Stomach (tissue), 8 donors: ENCODE measurements at regions not wholly inside any gene's neighbourhood (a gene's known extent, or its start where the extent isn't known, plus 50 kb on each side); places are given as distances from the start of the nearest gene placed in this dataset.

Experiments
- DNase-seq, 2 donors: peaks; one replicate each; pipeline versions ENCODE4 v3.0.0 to v3.0.0-alpha.2; 2013 to 2019
- H3K27ac ChIP-seq, 5 donors: fragments of 200-600 bp in 4 of 5; sonication (generic) in 4 of 5; one replicate each; pipeline ENCODE4 v1.5.1; 2013 to 2019; ENCODE audit warnings: mild to moderate bottlenecking in 1 of 5, moderate library complexity in 1 of 5
- H3K27me3 ChIP-seq, 3 donors: fragments of 200-600 bp; sonication (generic); one replicate each; pipeline ENCODE4 v1.5.1; 2017 to 2019; ENCODE audit warnings: mixed run types in 1 of 3
- H3K36me3 ChIP-seq, 4 donors: fragments of 200-600 bp; sonication (generic); 1 replicate in 3 of 4; 2 replicates in 1 of 4; pipeline ENCODE4 v1.5.1; 2016 to 2019
- H3K4me1 ChIP-seq, 4 donors: fragments of 200-600 bp; sonication (generic); one replicate each; pipeline ENCODE4 v1.5.1; 2016 to 2019
- H3K4me3 ChIP-seq, 4 donors: fragments of 200-600 bp; sonication (generic) in 3 of 4; one replicate each; pipeline ENCODE4 v1.5.1; 2016 to 2019; ENCODE audit warnings: mild to moderate bottlenecking in 1 of 4
- H3K9me3 ChIP-seq, 4 donors: fragments of 200-600 bp; sonication (generic); one replicate each; pipeline ENCODE4 v1.5.1; 2016 to 2019
- EP300 ChIP-seq: sonication (generic); formaldehyde crosslinking; IDR thresholded peaks from one replicate; pipeline ENCODE4 v1.6.1; 2017; ENCODE audit warnings: antibody characterized with exemption
- POLR2A ChIP-seq, 4 donors: fragments of 450-650 bp; IDR thresholded peaks; one replicate each; pipeline ENCODE4 v1.6.1; 2016; ENCODE audit warnings: antibody characterized with exemption in 4 of 4, control low read depth in 2 of 4, mild to moderate bottlenecking in 1 of 4, moderate library complexity in 1 of 4
- POLR2AphosphoS5 ChIP-seq, 3 donors: sonication (generic); formaldehyde crosslinking; IDR thresholded peaks; one replicate each; pipeline ENCODE4 v1.6.1; 2016; ENCODE audit warnings: antibody characterized with exemption in 3 of 3
- WGBS, 5 donors: extraction: QIAGEN DNeasy Blood & Tissue Kit in 3 of 5; methylation state at CpG; one replicate each; pipeline versions ENCODE4 v1.1.5 to v1.1.7; 2013 to 2018; 5-methylcytosine and 5-hydroxymethylcytosine counted together
- intact Hi-C: fragments of 100-400 bp; cut with DNase I; formaldehyde crosslinking; loops from one replicate; pipeline ENCODE4 v1.15.1; 2023; ENCODE audit warnings: low total_unique reads
- TF ChIP-seq, protein P1 (sequence below), 7 experiments: fragments of 450-650 bp in 4 of 7; fragments of 200-600 bp in 3 of 7; sonication (generic) in 3 of 7; IDR thresholded peaks; one replicate each; pipeline ENCODE4 v1.5.1; 2016 to 2019; ENCODE audit warnings: antibody characterized with exemption in 7 of 7, control low read depth in 2 of 7, mild to moderate bottlenecking in 1 of 7
- donor health status: healthy with polysubstance abuse.
- donor health status: Bipolar disorder and iron deficiency.
- donor health status: healthy.

DNA sequence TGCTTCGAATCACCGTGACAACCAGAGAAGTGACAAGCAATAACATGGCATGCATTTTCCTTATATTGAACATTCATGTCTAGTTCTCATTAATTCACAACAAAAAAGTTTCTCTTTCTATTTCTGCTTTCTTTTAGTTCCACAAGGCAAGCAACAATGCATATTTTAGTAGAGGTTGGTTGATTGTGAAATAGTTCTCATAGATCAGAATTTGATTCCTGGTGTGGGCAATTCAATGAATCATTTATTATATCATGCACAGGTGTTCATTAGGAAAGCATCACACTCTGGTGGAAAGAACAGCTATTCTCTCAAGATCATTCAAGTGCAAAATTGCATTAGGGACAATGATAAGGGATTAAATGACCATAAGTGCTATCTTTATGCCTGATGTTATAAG is 980.9 kb downstream of the BRINP3 start:
- Histone ChIP-seq H3K9me3 (no peaks in the 10 kb centered on the region), H3K4me3 (no peak overlapping the region), H3K36me3 (no peaks in the 10 kb centered on the region), H3K27me3 (no peaks in the 10 kb centered on the region), H3K27ac (no peak overlapping the region), H3K4me1 (no peaks in the 10 kb centered on the region)
- DNase-seq = no peak
- intact Hi-C loops = no loop called here
- TF ChIP-seq EP300 (no peak), POLR2A (IDR thresholded peaks at IDR 0.05) (no peak), POLR2AphosphoS5 (IDR thresholded peaks at IDR 0.05) (no peak)
- TF ChIP-seq, protein P1, sequence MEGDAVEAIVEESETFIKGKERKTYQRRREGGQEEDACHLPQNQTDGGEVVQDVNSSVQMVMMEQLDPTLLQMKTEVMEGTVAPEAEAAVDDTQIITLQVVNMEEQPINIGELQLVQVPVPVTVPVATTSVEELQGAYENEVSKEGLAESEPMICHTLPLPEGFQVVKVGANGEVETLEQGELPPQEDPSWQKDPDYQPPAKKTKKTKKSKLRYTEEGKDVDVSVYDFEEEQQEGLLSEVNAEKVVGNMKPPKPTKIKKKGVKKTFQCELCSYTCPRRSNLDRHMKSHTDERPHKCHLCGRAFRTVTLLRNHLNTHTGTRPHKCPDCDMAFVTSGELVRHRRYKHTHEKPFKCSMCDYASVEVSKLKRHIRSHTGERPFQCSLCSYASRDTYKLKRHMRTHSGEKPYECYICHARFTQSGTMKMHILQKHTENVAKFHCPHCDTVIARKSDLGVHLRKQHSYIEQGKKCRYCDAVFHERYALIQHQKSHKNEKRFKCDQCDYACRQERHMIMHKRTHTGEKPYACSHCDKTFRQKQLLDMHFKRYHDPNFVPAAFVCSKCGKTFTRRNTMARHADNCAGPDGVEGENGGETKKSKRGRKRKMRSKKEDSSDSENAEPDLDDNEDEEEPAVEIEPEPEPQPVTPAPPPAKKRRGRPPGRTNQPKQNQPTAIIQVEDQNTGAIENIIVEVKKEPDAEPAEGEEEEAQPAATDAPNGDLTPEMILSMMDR (IDR thresholded peaks at IDR 0.05) = no peak
- 52 to 72% (median 59%) methylated on average over 2 of the region's 2 CpGs for WGBS, 5 donors

GRCh38 chr1:189499736-189500135 is 977.9 kb downstream of the BRINP3 start:
- Histone ChIP-seq H3K27me3 (no peaks in the 10 kb centered on the region), H3K9me3 (no peaks in the 10 kb centered on the region), H3K4me1 (no peaks in the 10 kb centered on the region), H3K4me3 (no peak overlapping the region), H3K36me3 (no peaks in the 10 kb centered on the region), H3K27ac (no peak overlapping the region)
- intact Hi-C loops = no loop called here
- 77 to 90% (median 79%) methylated on average over 4 of the region's 4 CpGs for WGBS, 5 donors
- no peak for DNase-seq
- TF ChIP-seq POLR2AphosphoS5 (IDR thresholded peaks at IDR 0.05) (no peak), EP300 (no peak), POLR2A (IDR thresholded peaks at IDR 0.05) (no peak)
- TF ChIP-seq, protein P1 (IDR thresholded peaks at IDR 0.05) = no peak

- TF ChIP-seq, protein P1 (IDR thresholded peaks at IDR 0.05) = no peak
- TF ChIP-seq POLR2A (IDR thresholded peaks at IDR 0.05) (no peak), POLR2AphosphoS5 (IDR thresholded peaks at IDR 0.05) (no peak), EP300 (no peak)
- no peak overlapping the region for H3K27ac ChIP-seq
- H3K9me3 ChIP-seq = no peaks in the 10 kb centered on the region
- intact Hi-C loops = no loop called here
- H3K4me1 ChIP-seq = no peaks in the 10 kb centered on the region
- DNase-seq = no peak
- 68 to 81% (median 71%) methylated on average over 2 of the region's 2 CpGs for WGBS, 5 donors
- no peaks in the 10 kb centered on the region for H3K36me3 ChIP-seq
- no peaks in the 10 kb centered on the region for H3K27me3 ChIP-seq
- no peak overlapping the region for H3K4me3 ChIP-seq
Measured at GRCh38 chr1:189500778-189501177, 976.9 kb downstream of the BRINP3 start.

DNA sequence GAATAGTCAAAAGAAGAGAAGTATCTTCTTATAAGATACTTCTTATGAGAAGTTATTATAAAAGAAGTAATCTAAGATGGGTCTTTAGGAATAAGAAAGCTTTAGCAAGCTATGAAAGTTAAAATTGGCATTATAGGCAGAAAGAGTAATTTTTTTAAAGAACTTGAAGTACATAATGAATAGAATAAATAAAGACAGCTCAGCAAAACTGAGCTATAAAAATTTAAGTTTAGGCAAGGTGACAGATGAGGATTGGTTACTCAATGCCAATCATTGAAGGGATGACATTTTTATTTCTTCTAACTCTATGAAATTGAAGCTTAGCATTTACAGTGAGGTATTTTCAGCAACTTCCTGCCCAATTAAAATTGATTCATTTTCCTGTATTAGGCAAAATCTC is 966.8 kb downstream of the BRINP3 start:
- no peaks in the 10 kb centered on the region for H3K27me3 ChIP-seq
- TF ChIP-seq POLR2AphosphoS5 (IDR thresholded peaks at IDR 0.05) = no peak
- TF ChIP-seq, protein P1 (IDR thresholded peaks at IDR 0.05) = no peak
- no peak for TF ChIP-seq EP300
- TF ChIP-seq POLR2A (IDR thresholded peaks at IDR 0.05) = no peak
- no peaks in the 10 kb centered on the region for H3K36me3 ChIP-seq
- H3K4me3 ChIP-seq = no peak overlapping the region
- no peak for DNase-seq
- no peaks in the 10 kb centered on the region for H3K4me1 ChIP-seq
- intact Hi-C loops = no loop called here
- H3K27ac ChIP-seq = no peak overlapping the region
- H3K9me3 ChIP-seq = peaks cover 0 to 23% (median 10%) of the 10 kb centered on the region in 4 donors
